Epithelial cell of esophagus (primary cell): ENCODE measurements at regions not wholly inside any gene's neighbourhood (a gene's known extent, or its start where the extent isn't known, plus 50 kb on each side); places are given as distances from the start of the nearest gene placed in this dataset.

ENCODE experiments used
- DNase-seq: peaks from one replicate; pipeline ENCODE4 v3.0.0; 2010; ENCODE audit warnings: low read depth
- H3K4me3 ChIP-seq: 2 replicates; pipeline ENCODE4 v1.5.1; 2011; ENCODE audit warnings: mild to moderate bottlenecking, low read length, control low read depth
- TF ChIP-seq, protein P1 (sequence below): IDR thresholded peaks from 2 replicates; pipeline ENCODE4 v1.5.1; 2011; ENCODE audit warnings: low read depth, mild to moderate bottlenecking, low read length, control low read depth, inconsistent platforms; ENCODE audit not compliant: insufficient read depth; ENCODE audit errors: missing control alignments

DNA sequence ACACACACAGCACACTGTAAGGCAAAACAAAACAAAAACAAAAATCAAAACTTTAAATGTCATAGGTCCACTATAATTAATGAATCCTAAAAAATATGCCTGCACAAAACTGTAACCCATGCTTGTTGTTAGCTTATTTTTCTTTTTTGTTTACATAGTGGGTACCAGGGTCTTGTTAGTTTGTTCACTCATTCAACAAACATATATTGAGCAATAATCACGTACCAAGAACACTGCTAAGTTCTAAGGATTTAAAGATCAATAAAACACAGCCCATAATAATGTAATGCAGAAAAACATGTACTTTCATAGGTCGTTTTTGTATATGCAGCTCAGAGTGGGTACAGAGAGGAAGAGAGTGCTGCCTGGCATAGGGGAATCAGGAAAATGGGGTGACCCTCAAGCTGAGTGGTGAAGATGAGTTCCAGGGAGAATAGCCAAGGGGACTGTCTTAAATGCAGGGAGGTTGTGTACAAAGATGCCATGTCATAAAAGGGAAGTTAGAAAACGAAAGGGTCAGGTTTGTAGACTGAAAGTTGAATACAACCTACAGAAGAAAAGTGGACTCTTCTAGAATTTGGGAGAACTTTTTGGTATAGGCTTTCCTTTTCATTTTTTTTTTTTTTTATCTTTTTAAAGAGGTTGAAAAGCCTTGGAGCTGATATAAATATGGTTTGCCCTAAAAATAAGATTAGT, 113.3 kb upstream of the TBX18 start:
- H3K4me3 ChIP-seq, result no peak overlapping the region
- TF ChIP-seq, protein P1, sequence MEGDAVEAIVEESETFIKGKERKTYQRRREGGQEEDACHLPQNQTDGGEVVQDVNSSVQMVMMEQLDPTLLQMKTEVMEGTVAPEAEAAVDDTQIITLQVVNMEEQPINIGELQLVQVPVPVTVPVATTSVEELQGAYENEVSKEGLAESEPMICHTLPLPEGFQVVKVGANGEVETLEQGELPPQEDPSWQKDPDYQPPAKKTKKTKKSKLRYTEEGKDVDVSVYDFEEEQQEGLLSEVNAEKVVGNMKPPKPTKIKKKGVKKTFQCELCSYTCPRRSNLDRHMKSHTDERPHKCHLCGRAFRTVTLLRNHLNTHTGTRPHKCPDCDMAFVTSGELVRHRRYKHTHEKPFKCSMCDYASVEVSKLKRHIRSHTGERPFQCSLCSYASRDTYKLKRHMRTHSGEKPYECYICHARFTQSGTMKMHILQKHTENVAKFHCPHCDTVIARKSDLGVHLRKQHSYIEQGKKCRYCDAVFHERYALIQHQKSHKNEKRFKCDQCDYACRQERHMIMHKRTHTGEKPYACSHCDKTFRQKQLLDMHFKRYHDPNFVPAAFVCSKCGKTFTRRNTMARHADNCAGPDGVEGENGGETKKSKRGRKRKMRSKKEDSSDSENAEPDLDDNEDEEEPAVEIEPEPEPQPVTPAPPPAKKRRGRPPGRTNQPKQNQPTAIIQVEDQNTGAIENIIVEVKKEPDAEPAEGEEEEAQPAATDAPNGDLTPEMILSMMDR, result no peak
- DNase-seq, result no peak

DNA sequence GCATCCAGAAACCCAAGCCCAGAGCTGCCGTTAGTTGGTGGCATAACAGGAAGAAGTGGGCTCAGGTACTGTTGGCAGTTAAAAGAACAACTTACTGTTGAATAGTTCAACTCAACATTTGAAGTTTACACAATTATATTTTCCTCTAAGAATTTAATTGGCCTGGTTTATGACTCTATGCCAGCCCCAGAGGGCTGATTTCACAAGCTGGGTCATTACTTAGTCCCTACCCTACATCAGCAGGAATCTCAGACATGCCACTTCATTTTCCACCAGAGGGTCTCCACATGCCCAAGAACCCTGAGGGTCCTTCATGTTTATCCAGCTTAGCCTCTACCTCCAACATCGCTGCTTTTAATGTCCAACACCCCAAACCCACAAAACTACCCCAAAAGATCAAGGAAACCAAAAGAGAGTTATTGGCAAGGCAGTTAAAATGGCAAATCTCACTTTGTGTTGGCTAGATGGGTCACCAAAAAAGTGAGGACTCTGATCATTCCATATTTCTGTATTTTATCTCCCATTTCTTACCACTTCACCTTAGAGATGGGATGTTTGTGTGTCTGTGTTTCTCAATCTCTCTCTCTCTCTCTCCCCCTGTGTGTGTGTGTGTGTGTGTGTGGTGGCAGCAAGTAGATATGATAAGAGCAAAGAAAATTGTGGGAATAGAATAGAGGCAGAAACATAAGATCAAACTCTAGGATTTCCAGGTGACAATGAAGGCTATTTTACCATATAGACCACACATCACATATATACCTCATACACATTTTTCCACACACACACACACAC, 112.5 kb upstream of the TBX18 start:
- TF ChIP-seq, protein P1, result no peak
- no peak overlapping the region for H3K4me3 ChIP-seq
- no peak for DNase-seq

DNA sequence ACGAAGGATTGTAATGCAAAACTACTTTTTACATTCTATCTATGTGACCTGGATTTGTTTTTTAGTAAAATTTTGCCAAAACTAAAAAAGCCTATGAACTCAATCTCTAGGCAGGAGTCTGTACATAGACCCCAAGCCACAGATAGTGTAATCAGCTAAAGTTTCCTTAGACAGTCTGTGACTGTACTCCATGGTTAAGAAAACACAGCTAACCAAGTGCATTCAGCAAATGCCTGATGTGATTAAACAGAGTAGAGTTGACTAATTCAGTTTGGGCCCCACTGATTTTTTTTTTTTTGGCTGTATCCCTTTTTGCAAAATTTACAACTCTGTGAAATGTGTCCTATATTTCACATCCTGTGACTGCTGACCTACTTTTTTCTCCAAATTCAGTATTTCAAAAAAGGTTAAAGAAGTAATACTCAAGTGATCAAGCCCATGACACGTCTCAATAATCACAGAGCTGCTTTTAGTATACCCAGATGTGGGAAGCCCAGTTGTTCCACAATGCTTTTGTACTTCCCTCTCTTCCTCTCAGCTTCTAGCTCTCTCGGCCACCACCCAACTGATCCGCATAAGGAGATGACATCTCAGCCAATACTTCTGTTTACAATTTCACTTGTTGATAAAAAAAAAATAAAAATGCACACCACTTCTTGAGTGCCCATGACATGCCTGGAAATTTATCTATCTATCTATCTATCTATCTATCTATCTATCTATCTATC, 108.8 kb upstream of the TBX18 start:
- TF ChIP-seq, protein P1, result no peak
- no peak for DNase-seq
- H3K4me3 ChIP-seq, result no peak overlapping the region

- DNase-seq, result peak; percentile 72
Measured at GRCh38 chr6:84871925-84872324, 107.5 kb upstream of the TBX18 start.

GRCh38 chr6:84870672-84871071, 106.3 kb upstream of the TBX18 start:
- TF ChIP-seq, protein P1, result no peak
- H3K4me3 ChIP-seq, result no peak overlapping the region
- no peak for DNase-seq

More at GRCh38 chr6:84871925-84872324, 107.5 kb upstream of the TBX18 start:
- no peak overlapping the region for H3K4me3 ChIP-seq
- TF ChIP-seq, protein P1, result no peak

- H3K4me3 ChIP-seq, result no peak overlapping the region
- DNase-seq, result no peak
- TF ChIP-seq, protein P1, result no peak
Measured at GRCh38 chr6:84868149-84868548, 103.8 kb upstream of the TBX18 start.
